Neural cell (in vitro differentiated cells): ENCODE measurements at regions not wholly inside any gene's neighbourhood (a gene's known extent, or its start where the extent isn't known, plus 50 kb on each side); places are given as distances from the start of the nearest gene placed in this dataset.

Experiments
- H2AFZ ChIP-seq: fragments of 200-600, 300-800 bp; sonication (generic), shearing (Covaris generic); 2 replicates; pipeline ENCODE4 v1.6.0; 2014; ENCODE audit warnings: low read depth, mild to moderate bottlenecking, antibody characterized with exemption, low read length, moderate library complexity
- H3F3A ChIP-seq: fragments of 200-600 bp; shearing (Covaris generic); 2 replicates; pipeline ENCODE4 v1.6.1; 2016; ENCODE audit warnings: mild to moderate bottlenecking, moderate library complexity, mixed read lengths, antibody characterized with exemption, low read length; ENCODE audit not compliant: insufficient read depth, poor library complexity, severe bottlenecking
- H3K27ac ChIP-seq: fragments of 200-600, 300-800 bp; sonication (generic), shearing (Covaris generic); 2 replicates; pipeline ENCODE4 v1.5.1; 2014; ENCODE audit warnings: mild to moderate bottlenecking, low read length, moderate library complexity
- H3K27me3 ChIP-seq: fragments of 300-800, 200-600 bp; sonication (generic), shearing (Covaris generic); 2 replicates; pipeline ENCODE4 v1.6.0; 2014; ENCODE audit warnings: mild to moderate bottlenecking, low read depth, low read length, moderate library complexity; ENCODE audit not compliant: insufficient read depth
- H3K36me3 ChIP-seq: fragments of 300-800, 200-600 bp; sonication (generic), shearing (Covaris generic); 2 replicates; pipeline ENCODE4 v1.5.1; 2014; ENCODE audit warnings: mild to moderate bottlenecking, antibody characterized with exemption, low read length, moderate library complexity; ENCODE audit not compliant: insufficient read depth
- H3K4me2 ChIP-seq: fragments of 300-800, 200-600 bp; sonication (generic), shearing (Covaris generic); 2 replicates; pipeline ENCODE4 v1.6.0; 2014; ENCODE audit warnings: mild to moderate bottlenecking, low read length
- H3K4me3 ChIP-seq: fragments of 300-800, 200-600 bp; sonication (generic), shearing (Covaris generic); 2 replicates; pipeline ENCODE4 v1.5.1; 2014; ENCODE audit warnings: mild to moderate bottlenecking, low read length, moderate library complexity
- H3K79me2 ChIP-seq: fragments of 200-600 bp; shearing (Covaris generic); replicated peaks from 2 replicates; pipeline ENCODE4 v1.6.0; 2014; ENCODE audit warnings: mild to moderate bottlenecking, low read length, moderate library complexity; ENCODE audit not compliant: insufficient read depth
- H3K9ac ChIP-seq: fragments of 300-800, 200-600 bp; sonication (generic), shearing (Covaris generic); 2 replicates; pipeline ENCODE4 v1.6.1; 2016; ENCODE audit warnings: mild to moderate bottlenecking, low read length, mixed read lengths
- H3K9me2 ChIP-seq: fragments of 200-600 bp; shearing (Covaris generic); 2 replicates; pipeline ENCODE4 v1.6.1; 2016; ENCODE audit warnings: mild to moderate bottlenecking, low read length, mixed read lengths; ENCODE audit not compliant: insufficient read depth
- H3K9me3 ChIP-seq: fragments of 200-600, 300-800 bp; sonication (generic), shearing (Covaris generic); 2 replicates; pipeline ENCODE4 v1.6.1; 2016; ENCODE audit warnings: mild to moderate bottlenecking, mixed run types, low read length, moderate library complexity, mixed read lengths
- H4K20me1 ChIP-seq: fragments of 200-600 bp; shearing (Covaris generic); 2 replicates; pipeline ENCODE4 v1.6.1; 2016; ENCODE audit warnings: mild to moderate bottlenecking, mixed run types; ENCODE audit not compliant: insufficient read depth
- EP300 ChIP-seq: fragments of 450-650 bp; conservative IDR thresholded peaks from 2 replicates; pipeline ENCODE4 v1.6.1; 2014; ENCODE audit warnings: antibody characterized with exemption, mild to moderate bottlenecking, moderate library complexity; ENCODE audit not compliant: poor library complexity, severe bottlenecking
- EZH2 ChIP-seq: fragments of 200-600, 300-800 bp; shearing (Covaris generic), sonication (generic); IDR thresholded peaks from 2 replicates; pipeline ENCODE4 v1.6.1; 2014; ENCODE audit warnings: antibody characterized with exemption, low read length, borderline replicate concordance, mild to moderate bottlenecking; ENCODE audit not compliant: insufficient read depth, poor library complexity, severe bottlenecking
- MXI1 ChIP-seq: fragments of 450-650 bp; conservative IDR thresholded peaks from 2 replicates; pipeline ENCODE4 v1.6.1; 2014; ENCODE audit warnings: antibody characterized with exemption, mild to moderate bottlenecking; ENCODE audit not compliant: poor library complexity, severe bottlenecking
- POLR2AphosphoS5 ChIP-seq: IDR thresholded peaks from 2 replicates; pipeline ENCODE4 v1.6.1; 2012
- RAD21 ChIP-seq: fragments of 450-650 bp; conservative IDR thresholded peaks from 2 replicates; pipeline ENCODE4 v1.6.1; 2014; ENCODE audit warnings: antibody characterized with exemption, mild to moderate bottlenecking, moderate library complexity
- REST ChIP-seq: IDR thresholded peaks from 2 replicates; pipeline ENCODE4 v1.6.1; 2012; ENCODE audit warnings: borderline replicate concordance
- SMC3 ChIP-seq: fragments of 450-650 bp; conservative IDR thresholded peaks from 2 replicates; pipeline ENCODE4 v1.6.1; 2014; ENCODE audit warnings: antibody characterized with exemption, mild to moderate bottlenecking, moderate library complexity; ENCODE audit not compliant: poor library complexity
- TAF1 ChIP-seq: IDR thresholded peaks from 2 replicates; pipeline ENCODE4 v1.6.1; 2012; ENCODE audit warnings: low read depth
- TF ChIP-seq, protein P1 (sequence below): fragments of 450-650 bp; IDR thresholded peaks from 2 replicates; pipeline ENCODE4 v1.5.1; 2014; ENCODE audit warnings: antibody characterized with exemption, mild to moderate bottlenecking, moderate library complexity; ENCODE audit not compliant: poor library complexity, severe bottlenecking

DNA sequence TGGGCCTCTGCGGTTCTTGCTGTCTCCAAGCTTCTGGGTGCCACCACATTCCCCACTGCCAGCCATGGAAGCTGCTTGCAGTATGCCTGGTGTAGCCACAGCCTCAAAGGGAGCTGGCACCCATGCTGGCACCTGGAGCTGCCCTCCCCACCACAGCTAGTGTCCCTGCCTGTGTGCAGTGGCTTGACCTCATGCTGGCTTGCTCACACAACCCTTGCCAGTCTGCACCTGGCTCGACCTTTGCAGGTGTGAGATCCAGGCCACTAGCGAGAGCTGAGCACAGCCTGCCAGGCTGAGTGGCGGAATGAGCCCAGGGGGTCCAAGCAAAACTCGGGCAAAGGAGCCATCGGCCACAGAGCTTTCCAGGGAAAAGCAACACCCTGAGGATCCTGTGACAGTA, 236.7 kb upstream of the CSNK1A1L start:
- Histone ChIP-seq H3K9me2 (no peaks in the 10 kb centered on the region), H3K79me2 (no peaks in the 10 kb centered on the region), H3F3A (no peaks in the 10 kb centered on the region), H3K9me3 (no peaks in the 10 kb centered on the region), H4K20me1 (no peaks in the 10 kb centered on the region), H3K27me3 (no peaks in the 10 kb centered on the region), H3K4me3 (no peak overlapping the region), H3K9ac (no peak overlapping the region), H3K4me2 (no peak overlapping the region), H3K27ac (no peak overlapping the region), H3K36me3 (no peaks in the 10 kb centered on the region), H2AFZ (no peak overlapping the region)
- no peak for TF ChIP-seq REST
- no peak for TF ChIP-seq SMC3
- no peak for TF ChIP-seq MXI1
- no peak for TF ChIP-seq TAF1
- TF ChIP-seq EP300, result no peak
- TF ChIP-seq, protein P1, sequence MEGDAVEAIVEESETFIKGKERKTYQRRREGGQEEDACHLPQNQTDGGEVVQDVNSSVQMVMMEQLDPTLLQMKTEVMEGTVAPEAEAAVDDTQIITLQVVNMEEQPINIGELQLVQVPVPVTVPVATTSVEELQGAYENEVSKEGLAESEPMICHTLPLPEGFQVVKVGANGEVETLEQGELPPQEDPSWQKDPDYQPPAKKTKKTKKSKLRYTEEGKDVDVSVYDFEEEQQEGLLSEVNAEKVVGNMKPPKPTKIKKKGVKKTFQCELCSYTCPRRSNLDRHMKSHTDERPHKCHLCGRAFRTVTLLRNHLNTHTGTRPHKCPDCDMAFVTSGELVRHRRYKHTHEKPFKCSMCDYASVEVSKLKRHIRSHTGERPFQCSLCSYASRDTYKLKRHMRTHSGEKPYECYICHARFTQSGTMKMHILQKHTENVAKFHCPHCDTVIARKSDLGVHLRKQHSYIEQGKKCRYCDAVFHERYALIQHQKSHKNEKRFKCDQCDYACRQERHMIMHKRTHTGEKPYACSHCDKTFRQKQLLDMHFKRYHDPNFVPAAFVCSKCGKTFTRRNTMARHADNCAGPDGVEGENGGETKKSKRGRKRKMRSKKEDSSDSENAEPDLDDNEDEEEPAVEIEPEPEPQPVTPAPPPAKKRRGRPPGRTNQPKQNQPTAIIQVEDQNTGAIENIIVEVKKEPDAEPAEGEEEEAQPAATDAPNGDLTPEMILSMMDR, result no peak
- no peak for TF ChIP-seq RAD21

GRCh38 chr13:37340901-37341670, 235.6 kb upstream of the CSNK1A1L start:
- Histone ChIP-seq H3K79me2 (no peaks in the 10 kb centered on the region), H3K36me3 (no peaks in the 10 kb centered on the region), H3K27me3 (no peaks in the 10 kb centered on the region), H3K9me2 (no peaks in the 10 kb centered on the region), H2AFZ (no peak overlapping the region), H3K9ac (no peak overlapping the region), H3K4me2 (no peak overlapping the region), H4K20me1 (no peaks in the 10 kb centered on the region), H3K4me3 (no peak overlapping the region), H3K27ac (no peak overlapping the region), H3K9me3 (no peaks in the 10 kb centered on the region), H3F3A (no peaks in the 10 kb centered on the region)
- TF ChIP-seq POLR2AphosphoS5, result no peak
- no peak for TF ChIP-seq SMC3
- no peak for TF ChIP-seq REST
- no peak for TF ChIP-seq EZH2
- TF ChIP-seq MXI1, result no peak
- TF ChIP-seq RAD21, result no peak
- no peak for TF ChIP-seq EP300
- no peak for TF ChIP-seq TAF1
- TF ChIP-seq, protein P1, result no peak
